Uterus (tissue), 2 donors: ENCODE measurements at regions not wholly inside any gene's neighbourhood (a gene's known extent, or its start where the extent isn't known, plus 50 kb on each side); places are given as distances from the start of the nearest gene placed in this dataset.

Source experiments
- POLR2A ChIP-seq, 2 donors: fragments of 450-650 bp; IDR thresholded peaks; one replicate each; pipeline ENCODE4 v1.6.1; 2016; ENCODE audit warnings: antibody characterized with exemption in 2 of 2, mild to moderate bottlenecking in 1 of 2, moderate library complexity in 1 of 2
- TF ChIP-seq, protein P1 (sequence below), 4 experiments: fragments of 200-600 bp in 2 of 4; fragments of 450-650 bp in 2 of 4; sonication (generic) in 2 of 4; IDR thresholded peaks; one replicate each; pipeline ENCODE4 v1.5.1; 2016 to 2019; ENCODE audit warnings: antibody characterized with exemption in 4 of 4, mild to moderate bottlenecking in 2 of 4, moderate library complexity in 1 of 4

DNA sequence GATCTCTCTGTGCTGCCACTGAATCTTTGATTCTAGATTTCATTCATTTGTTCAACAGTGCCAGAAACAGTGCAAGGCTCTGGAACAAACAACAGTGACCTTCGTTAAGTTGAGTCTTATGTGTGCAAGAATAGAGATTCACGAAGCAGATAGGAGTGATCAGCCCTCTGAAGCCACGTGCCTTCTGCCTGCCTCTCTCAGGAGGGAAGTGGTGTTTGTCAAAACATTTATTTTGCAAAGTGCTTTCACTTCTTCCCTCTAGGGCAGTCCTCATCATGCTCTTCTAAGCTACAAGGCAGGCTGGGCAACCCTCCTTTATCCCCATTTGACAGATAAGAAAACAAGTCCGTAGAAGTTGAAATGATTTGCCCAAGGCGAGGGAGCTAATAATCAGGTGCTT is 204.3 kb downstream of the TFAP2C start:
- TF ChIP-seq, protein P1, sequence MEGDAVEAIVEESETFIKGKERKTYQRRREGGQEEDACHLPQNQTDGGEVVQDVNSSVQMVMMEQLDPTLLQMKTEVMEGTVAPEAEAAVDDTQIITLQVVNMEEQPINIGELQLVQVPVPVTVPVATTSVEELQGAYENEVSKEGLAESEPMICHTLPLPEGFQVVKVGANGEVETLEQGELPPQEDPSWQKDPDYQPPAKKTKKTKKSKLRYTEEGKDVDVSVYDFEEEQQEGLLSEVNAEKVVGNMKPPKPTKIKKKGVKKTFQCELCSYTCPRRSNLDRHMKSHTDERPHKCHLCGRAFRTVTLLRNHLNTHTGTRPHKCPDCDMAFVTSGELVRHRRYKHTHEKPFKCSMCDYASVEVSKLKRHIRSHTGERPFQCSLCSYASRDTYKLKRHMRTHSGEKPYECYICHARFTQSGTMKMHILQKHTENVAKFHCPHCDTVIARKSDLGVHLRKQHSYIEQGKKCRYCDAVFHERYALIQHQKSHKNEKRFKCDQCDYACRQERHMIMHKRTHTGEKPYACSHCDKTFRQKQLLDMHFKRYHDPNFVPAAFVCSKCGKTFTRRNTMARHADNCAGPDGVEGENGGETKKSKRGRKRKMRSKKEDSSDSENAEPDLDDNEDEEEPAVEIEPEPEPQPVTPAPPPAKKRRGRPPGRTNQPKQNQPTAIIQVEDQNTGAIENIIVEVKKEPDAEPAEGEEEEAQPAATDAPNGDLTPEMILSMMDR (IDR thresholded peaks at IDR 0.05) = no peak
- TF ChIP-seq POLR2A (IDR thresholded peaks at IDR 0.05) = no peak
